Stimulated activated CD8-positive, alpha-beta memory T cell treated with anti-CD3 and anti-CD28 coated beads, Interleukin-15, amount 100 ng/mL, for 4 hours (primary cell): ENCODE measurements at regions not wholly inside any gene's neighbourhood (a gene's known extent, or its start where the extent isn't known, plus 50 kb on each side); places are given as distances from the start of the nearest gene placed in this dataset.
"Not testable (repeated sequence)": the region's sequence is repeated elsewhere in the genome, so short reads cannot be mapped to it uniquely, and the experiment has no call there.

Experiments used
- DNase-seq, 2 donors: peaks; one replicate each; pipeline ENCODE4 v3.0.0-alpha.2; 2020; ENCODE audit warnings: low read depth in 2 of 2

DNA sequence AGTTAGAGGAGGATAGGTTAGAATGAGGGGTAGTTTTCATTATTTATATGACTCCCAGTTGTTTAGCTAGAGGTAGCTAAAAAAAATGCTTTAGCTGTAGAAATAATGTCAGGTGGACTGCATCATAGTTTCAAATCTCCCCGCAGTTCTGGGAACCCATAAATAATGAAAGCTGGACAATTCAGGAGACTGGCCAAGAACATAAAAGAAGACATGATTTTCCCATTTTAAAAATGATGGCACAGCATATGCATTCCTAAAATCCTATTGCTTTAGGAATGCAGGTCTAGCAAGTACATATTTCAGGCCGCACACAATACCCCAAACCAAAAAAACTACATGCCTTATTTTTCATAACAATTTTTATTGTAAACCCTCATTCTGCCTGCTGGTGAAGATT lies 143.3 kb downstream of the CTH start:
- DNase-seq = no peak

- no peak for DNase-seq
Measured at GRCh38 chr1:70556541-70556940, 145.5 kb downstream of the CTH start.

DNA sequence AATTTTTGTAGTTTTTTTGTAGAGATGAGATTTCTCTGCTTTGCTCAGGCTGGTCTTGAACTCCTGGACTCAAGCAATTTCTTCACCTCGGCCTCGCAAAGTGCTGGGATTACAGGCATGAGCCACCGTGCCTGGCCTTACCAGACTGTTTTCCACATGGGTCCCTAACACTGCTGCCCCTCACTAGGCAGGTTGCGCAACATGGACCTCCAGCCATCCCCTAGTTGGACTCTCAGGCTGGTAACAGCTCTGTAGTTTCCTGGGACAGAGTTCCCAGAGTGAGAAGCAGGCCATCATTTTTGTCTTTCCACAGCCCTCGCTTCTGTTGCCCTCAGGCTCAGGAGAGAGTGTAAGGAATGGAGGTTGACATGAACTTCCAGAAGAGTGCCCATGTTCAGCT lies 156.1 kb downstream of the CTH start:
- DNase-seq = no peak

DNA sequence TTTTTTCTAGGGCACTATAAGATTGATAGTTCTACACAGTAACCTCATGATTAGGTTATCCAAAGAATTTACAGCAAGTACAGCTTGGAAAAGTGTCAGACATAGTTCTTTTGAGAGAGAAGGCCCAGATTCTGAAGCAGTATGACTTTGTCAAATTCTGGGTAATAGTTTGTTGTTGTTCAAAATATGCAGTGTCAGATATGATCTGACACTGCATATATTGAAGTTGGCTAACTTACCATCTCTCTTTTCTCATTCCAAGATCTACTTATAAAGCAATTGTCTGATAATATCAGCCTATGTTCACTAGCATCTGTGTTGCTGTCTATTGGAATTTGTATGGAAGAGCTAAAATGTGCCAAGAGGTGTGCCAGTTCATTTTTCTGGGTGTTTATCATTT lies 160.1 kb downstream of the CTH start:
- no peak for DNase-seq

DNA sequence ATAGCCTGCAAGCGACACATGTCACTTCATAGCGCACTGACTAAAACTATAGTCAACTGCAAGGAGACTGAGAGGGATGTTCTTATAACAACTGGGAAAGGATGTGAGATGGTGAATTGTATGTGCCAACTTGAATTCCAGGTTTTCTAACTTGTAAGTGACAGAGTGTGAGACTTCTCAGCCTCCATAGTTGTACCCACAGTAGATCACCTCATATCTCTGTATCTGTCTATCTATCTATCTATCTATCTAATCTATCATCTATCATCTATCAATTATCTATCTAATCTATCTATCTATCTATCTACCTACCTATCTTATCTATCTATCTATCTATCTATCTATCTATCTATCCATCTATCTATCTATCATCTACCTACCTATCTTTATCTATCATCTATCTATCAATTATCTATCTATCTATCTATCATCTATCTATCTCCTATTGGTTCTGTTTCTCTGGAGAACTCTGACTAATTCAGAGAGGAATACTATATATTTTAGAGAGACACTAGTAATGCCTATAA lies 162.3 kb downstream of the CTH start:
- no peak for DNase-seq

DNA sequence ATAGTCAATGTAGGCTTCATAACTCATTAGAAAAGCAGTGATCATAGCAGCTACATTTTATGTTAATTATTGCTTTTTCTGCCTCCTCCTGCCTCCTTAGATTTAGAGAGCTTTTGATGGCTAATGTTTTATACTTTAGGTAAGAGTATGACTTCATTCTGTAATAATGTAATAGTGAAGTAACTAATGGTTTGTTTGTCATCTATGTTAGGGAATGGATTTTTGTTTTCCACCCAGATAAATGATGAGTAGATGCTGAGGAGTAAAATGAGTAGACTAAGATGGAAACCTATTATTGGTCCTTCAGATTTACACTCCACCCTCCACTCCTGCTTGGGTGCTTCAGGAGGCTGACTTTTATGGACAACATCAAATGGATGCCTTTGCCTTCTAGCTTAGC lies 170.6 kb downstream of the CTH start:
- DNase-seq = no peak

- DNase-seq = no peak
Measured at GRCh38 chr1:70583522-70583921, 172.5 kb downstream of the CTH start.

DNA sequence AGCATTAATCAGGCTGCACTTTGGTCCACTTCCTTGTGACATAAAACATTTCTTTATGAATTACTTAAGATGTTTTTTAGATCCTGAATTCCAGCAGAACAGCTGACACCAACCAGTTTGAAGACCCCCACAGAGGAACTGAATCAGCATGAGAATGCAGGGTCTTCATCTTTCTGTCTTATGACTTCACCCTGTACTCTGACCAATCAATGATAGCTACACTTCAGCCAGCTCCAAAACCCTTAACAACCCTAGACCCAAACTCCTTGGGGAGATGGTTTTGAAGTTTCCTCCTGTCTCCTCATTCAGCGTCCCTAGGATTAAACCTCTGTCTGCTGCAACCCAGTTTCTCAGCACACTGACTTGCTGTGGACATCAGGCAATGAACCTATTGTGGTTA lies 175.0 kb downstream of the CTH start:
- no peak for DNase-seq

DNA sequence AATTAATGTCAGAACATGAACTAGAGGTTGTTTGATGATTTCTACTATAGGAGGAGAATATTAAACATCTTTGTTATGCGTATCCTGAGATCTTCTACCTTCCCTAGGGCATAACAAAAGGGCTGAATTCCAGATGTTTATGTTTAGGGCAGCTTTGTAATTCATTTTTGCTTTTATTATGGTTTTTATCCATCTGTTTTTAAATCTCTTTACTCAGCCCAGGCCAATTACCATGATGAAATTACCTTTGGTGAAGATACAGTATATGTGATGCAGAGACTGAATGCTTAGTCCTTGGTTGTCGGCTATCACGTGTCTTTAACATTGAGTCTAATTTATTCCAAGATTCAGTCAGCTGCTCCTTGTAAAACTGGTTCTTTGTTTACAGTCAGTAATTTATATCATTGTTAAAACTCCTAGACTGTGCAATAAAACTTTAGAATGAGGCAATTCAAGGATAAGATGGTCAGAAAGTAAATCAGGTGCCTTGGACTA lies 176.9 kb downstream of the CTH start:
- no peak for DNase-seq

- DNase-seq = not testable (repeated sequence)
Measured at GRCh38 chr1:70593551-70593950, 182.5 kb downstream of the CTH start.

- no peak for DNase-seq
Measured at GRCh38 chr1:70608815-70609214, 197.7 kb downstream of the CTH start.

GRCh38 chr1:70610164-70610563 lies 199.1 kb downstream of the CTH start:
- not testable (repeated sequence) for DNase-seq

DNA sequence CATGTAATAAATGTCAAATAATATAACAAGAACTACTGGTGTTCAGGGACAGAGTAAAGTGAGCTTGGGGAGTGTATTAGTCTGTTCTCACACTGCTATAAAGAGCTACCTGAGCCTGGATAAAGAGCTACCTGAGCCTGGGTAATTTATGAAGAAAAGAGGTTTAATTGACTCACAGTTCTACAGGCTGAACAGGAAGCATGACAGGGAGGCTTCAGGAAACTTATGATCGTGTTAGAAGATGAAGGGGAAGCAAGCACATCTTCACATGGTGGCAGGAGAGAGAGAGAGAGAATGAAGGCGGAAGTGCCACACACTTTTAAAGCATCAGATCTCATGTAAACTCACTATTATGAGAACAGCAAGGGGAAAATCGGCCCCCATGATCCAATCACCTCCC lies 205.9 kb downstream of the CTH start:
- DNase-seq = no peak

DNA sequence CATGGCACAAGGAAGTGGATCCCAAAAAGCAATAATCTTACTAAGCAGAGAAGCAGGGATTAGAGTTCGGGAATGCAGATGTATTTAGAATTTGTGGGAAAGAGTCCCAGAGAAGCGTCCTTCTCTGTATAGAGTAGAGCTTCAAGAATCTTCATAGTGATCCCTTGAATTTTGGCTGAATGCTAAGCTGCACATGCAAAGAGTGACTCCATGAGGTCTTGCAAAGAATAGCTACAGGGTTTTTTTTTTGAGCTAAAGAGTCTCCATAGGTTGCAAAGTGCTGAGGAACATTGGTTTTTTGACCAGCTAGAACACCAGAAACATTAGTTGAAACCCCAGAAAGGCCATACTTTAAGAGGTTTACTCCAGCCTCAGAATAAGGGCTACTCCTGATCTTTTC lies 206.7 kb downstream of the CTH start:
- DNase-seq = no peak

- no peak for DNase-seq
Measured at GRCh38 chr1:70627910-70628309, 216.8 kb downstream of the CTH start.

DNA sequence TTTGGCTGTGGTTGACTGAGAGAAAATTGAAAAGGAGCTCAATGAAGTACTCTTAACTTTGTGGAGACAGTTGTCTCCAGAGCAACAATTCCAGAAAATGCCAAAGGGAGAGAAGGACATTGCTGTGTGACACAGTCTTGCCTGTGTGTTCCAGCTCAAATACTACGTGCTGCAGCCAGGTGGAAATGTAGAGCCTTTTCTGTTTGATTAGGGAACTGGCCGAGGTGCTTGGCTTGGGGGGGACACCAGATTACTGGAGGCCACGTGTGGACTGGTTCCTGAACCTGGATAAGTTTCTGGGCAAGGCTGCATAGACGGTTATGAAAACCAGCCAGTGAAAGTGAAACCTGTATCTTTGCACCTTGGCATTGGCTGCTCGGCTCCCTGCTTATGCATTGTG lies 217.9 kb downstream of the CTH start:
- no peak for DNase-seq

GRCh38 chr1:70633004-70633403 lies 221.9 kb downstream of the CTH start:
- DNase-seq = no peak

- no peak for DNase-seq
Measured at GRCh38 chr1:70635868-70636267, 224.8 kb downstream of the CTH start.

GRCh38 chr1:70641868-70642267 lies 230.8 kb downstream of the CTH start:
- no peak for DNase-seq

GRCh38 chr1:70656361-70656760 lies 245.3 kb downstream of the CTH start:
- DNase-seq = no peak

DNA sequence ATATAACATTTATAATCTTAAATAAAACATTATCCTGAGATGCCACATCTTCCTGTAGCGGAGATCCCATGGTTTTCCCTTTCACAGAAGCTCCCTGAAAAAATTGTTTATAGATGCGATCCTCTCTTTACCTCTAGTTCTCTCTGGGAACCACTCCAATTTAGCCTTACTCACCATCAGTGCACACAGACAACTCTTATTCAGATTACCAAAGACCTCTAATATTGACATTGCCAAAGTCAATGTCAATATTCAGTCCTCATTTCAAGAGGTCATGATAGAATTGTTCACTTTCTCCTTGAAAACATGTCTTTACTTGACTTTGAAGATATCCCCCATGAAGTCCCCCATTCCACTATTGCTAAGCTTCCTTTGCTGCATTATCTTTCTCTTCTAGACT lies 248.8 kb downstream of the CTH start:
- no peak for DNase-seq

- DNase-seq = no peak
Measured at GRCh38 chr1:70666381-70667140, 255.5 kb downstream of the CTH start.

- DNase-seq = no peak
Measured at GRCh38 chr1:70667494-70668170, 256.6 kb downstream of the CTH start.
